Right kidney (tissue), 1 donor: ENCODE measurements at regions not wholly inside any gene's neighbourhood (a gene's known extent, or its start where the extent isn't known, plus 50 kb on each side); places are given as distances from the start of the nearest gene placed in this dataset.

Source experiments
- DNase-seq: peaks from one replicate; pipeline ENCODE4 v3.0.0-alpha.2; 2016

DNA sequence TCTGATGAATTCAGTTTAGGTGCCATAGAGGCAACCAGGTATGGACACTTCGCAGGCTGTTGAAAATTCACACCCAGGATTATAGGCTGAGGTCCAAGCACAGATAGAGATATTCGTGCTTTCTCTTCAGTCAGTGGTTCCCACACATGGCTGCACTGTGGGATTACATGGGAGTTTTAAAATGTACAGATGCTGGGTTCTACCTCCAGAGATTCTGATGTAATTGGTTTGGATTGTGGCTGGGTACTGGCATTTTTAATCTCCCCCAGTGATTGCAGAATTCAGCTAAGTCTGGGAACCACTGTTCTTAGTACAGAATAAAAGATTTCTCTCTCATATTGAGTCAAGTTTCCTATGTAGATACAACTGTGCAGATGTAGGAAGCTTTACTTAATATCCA is 91.6 kb downstream of the FOXB1 start:
- DNase-seq, result no peak

DNA sequence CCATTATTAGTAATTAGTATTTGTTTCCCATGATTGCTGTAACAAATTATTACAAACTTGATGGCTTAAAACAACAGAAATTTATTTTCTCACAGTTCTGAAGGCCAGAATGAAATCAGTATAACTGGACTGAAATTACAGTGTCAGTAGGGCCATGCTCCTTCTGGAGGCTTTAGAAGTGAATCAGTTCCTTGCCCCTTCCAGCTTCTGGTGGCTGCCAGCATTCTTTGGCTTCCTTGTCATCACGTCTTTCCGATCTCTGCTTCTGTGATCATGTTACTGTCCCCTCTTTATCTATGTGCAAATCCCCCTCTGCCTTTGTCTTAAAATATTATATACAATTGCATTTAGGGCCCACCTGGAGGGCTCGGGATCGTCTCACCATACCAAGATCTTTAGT is 92.0 kb downstream of the FOXB1 start:
- no peak for DNase-seq

DNA sequence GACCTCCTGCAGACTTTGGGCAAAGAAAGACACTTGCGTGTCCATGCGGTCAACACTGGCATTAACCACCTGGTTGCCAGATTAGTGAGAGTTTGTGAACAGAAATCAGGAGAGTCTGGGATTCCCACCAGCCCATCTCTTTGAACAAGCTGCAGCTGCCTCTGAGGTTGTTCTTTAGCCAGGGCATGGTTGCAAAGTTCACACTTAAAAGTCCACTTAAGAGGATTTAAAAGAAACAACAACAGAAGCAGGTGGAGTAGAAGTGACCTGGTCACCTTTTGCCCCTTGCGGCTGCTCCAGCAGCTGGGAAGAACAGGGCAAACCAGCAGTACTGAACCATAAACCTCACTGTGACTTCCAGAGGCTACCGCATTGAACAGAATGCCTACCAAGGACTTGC is 97.3 kb downstream of the FOXB1 start:
- DNase-seq, result no peak

DNA sequence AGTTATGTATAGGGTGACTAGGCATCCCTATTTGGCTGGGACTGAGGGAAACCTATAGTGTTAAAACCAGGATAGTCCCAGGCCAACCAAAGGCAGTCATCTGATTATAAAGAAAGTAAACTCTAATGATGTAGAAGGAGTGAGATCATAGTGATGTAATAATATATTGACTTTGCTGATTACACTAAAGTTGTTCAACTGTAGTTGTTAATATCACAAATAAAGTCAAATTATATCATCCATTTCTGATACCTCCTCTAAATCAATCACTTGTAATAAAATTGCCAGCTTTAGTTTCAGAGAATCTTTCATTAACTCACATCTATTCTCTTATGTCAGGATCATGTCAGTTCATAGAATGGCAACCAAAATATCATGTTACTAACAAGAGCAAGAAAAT is 98.6 kb downstream of the FOXB1 start:
- DNase-seq, result no peak

DNA sequence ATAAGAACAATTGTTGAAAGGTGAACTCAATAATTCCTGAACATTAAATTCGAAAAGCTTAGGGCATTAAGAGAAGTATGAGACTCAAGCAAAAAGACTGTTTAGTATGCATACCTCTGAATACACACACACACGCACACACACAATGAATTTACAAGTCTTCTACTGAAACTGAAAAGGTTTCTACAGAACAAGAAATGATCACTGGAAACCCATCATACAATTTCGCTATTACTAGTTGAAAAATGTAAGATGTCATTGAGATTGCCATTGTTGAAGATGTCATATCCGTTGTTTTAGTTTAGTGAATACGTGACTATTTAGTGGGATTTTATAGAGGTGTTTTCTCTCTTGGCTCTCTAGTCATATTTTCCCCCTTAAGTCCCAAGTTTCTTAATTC is 106.8 kb downstream of the FOXB1 start:
- DNase-seq, result no peak

DNA sequence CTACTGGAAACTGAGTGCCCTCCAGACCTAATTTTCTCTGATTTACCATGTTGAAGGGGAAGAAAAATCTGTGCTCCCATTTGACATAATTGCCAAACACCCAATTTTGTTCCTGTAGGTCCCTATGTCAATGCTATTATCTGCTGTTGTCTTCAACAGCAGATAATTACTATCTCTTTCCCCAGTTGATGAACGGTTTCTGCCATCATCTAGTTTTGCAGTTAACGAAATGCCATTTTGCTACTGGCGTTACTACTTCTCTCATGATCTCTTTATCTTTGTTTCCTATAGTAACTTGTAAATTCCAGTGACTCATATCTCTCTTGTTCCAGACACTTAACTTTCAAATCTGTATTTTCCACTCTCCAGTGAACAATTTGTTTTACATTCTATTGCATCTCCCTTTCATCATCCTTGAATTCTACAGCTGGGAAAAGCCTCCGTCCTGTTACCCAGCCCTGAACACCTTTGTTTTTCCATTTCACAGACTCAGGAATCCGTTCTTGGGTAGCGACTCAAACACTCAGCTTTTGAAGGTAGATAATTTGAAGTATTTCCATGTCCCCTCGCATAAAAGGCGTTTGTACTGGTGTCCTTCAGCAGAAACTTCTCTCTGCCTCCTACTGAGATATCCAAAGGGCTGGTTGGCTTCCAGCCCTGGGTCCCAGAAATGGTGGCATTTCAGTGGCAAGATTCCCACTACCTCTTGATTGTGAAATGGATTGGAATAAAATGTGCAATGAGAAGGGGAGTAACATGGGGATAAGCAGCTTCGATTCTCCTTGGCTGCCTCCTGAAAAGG is 111.7 kb downstream of the FOXB1 start:
- DNase-seq, result no peak

DNA sequence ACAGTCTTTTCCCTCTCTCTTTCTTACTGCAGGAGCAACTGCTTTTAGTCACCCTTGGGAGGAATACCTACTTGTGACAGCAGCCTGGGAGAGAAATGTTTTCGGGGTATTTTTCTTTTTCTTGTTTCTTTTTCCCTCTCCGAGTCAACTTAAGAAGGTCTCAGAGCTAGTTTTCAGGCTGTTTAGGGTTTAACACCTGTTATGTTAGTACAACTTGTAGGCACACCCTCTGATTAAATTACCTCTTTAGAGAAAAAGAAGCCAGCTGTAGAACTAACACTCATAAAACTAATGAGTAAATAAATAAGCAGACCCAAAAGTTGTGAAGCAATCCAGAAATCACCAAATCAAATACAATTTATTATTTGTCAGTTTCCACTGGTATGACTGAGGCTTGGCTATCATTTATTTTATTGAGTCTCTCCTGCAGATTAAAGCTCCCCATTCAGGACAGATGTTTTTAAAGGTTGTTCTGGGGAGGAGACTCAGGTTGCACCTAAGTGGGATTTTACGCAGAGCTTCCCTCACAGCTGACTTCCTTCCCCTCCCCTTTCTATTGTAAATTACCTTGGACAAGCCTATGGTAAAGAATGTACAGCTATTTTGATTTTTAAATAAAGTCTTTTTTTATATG is 112.5 kb downstream of the FOXB1 start:
- DNase-seq, result no peak

DNA sequence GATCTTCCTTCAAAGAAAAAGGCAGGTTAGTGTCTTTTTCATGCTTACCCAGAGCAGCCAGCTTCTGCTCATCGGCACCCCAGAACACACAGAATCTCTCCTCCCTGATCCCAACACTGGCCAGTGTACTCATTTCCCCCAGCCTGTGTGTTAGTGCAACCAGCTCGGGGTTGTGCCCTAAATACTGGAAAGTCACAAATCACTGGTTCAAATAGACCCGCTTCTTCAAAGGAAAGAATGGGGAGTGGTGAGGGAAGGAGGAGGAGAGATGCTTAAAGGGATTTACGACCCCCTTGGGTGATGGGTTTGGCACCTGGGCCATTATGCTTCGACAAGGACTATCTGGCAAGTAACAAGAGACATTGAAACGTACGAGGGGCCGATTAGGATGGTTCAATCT is 114.0 kb downstream of the FOXB1 start:
- no peak for DNase-seq

DNA sequence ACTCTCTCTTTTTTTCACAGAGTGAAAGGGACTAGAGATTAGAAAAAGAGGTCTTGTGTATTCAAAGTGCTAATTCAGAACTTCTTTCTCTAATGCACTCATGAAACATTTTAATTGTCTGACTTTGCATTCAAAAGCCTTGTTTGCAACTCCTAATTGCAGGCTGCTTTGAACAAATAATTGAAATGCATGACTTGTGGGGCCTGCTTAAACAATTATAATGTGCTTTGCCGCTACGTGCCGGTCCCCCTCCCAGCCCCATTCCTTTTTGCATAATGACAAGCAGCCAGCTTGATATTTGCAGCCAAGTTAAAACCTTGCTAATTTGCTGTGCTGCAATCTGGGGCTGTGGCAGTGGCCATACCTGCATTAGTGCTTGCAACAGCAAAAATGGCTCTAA is 114.5 kb downstream of the FOXB1 start:
- DNase-seq, result no peak

DNA sequence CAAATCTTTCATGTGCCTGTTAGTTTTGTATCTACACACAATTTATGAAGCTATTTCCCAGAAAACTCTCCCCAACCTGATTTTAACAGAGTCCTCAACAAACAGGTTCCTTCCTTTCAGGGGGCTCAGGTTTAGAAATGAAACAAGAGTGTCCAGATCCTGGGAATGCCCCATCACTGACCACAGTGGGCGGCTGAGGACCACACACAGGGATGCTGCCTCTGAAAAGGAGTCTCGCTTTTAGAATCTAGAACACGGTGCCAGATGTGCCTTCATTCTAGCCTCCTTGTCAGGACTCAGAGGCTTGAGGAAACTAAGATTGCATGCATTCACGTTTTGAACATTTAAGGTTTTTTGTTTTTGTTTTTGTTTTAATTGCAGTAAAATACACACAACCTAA is 115.0 kb downstream of the FOXB1 start:
- DNase-seq, result no peak

DNA sequence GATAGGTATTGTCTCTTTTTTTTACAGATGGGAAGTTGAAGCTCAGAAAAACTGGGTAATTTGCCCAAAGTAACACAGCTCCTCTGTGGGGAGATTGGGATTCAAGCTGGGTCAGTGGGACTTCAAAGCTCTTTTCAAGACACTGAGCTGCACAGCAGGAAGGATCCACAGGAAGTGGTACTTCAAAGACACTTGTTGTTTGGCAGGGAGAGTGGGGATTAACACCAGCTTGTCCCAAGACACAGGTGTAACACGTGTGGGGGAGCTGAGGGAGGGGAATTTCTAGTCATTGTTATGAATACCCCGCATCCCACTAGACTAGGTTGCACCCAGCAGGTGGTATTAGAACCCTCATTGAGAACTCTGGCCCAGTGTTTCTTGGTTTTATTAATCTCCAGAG is 116.0 kb downstream of the FOXB1 start:
- DNase-seq, result no peak

DNA sequence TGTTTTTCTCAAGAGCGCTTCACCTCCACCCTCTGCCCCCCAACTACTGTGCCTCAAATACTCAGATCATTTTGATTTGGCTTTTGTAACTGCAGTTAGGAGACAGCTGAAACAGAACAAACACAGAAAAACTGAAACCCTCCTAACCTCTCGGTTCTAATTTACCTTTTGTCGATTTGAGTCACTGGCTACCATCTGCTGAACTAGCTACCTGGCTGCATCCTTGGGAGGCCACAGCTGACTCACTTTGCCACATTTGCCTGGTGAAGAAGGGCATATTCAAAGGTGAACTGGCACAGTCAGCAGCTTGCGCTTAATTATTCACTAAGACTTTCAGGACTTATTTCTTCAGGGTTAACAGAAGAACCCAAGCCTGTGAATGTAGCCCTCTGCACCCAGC is 117.7 kb downstream of the FOXB1 start:
- DNase-seq, result no peak

DNA sequence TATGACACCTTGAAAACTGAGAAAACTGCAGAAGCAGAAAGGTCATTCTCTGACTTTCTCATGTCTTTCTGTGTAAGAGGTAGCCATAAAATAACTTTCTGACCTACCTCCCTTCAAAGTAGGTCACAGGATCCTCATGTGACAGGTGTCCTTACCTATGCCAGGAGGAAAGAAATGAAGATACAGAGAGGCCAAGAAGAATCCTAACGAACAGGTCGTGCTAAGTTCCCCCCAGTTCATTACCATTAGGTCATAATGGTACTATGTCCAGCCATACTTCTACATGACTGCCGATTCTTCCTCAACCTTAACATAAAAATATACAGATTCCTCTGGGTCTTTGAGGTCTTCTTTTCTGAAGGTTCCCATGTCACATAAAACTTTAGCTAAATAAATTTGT is 118.6 kb downstream of the FOXB1 start:
- DNase-seq, result no peak

DNA sequence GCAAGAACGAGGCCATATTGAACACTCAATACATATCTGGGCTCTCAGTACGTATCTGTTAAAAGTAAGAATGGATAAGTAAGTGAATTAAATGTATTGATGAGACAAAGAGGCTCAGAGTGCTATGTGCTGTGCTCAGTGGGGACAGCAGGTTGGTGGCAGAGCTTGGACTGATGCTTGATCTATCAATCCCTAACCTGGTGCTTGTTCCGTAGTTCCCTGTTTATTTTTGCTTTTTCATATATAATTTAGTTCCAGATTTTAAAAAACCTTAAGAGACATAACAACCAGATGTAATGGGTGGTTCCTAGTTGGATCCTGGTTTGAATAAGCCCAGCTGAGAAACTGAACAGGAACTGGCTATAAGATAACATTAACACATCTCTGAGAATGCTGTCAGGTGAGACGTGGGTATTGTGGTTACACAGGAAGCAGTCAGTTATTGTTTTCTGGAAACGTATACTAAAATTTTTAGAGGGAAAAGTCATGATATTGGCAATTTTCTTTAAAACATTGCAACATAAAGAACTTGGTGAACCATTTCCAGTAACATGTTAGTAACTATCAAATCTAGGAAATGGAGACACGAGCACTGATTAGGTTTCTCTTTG is 120.5 kb downstream of the FOXB1 start:
- DNase-seq, result no peak

DNA sequence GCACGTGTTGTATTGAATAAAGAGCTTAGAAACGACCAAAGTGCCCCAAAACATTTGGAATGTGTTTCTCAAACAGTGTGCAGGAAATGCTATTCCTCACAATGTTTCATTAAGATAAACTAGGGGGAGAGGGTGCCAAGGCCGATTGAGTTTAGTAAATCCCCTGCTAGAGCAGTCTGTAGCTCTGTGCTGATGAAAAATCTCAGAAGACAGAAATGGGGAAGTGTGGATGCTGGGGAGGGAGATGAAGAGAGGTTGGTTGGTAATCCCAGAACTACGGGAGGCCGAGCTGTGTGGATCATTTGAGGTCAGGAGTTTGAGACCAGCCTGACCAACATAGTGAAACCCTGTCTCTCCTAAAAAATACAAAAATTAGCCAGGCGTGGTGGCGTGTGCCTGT is 121.2 kb downstream of the FOXB1 start:
- no peak for DNase-seq

DNA sequence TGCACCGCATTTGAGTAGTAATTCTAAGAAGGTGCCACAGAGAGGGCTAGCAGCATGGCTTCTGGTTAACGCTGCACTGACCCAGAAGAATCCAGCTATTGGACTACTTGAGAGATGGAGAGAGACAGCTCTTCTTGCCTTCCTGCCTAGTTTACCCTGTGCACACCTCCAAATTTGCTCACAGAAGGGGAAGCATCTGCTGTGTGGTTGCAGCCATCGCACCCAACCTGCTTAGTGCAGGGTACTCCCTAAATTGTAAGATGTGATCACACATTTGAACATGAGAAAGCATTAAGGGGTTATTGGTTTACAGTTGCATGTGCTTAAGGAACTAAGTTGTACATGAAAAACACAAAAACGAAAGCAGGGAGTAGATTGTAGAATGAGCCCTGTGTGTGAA is 122.1 kb downstream of the FOXB1 start:
- no peak for DNase-seq

DNA sequence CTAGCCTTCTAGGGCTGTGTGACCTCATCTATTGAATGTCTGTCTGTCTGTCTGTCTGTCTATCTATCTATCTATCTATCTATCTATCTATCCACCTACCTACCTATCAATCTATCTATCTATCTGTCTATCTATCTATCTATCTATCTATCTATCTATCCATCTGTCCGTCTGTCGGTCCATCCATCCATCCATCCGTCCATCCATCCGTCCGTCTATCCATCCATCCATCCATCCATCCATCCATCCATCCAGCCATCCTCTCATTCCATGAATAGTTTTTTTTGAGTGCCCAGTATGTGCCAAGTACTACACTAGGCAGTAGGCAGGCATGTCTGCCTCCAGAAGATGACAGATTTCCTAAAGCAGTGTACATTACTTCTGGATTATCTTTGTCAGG is 122.5 kb downstream of the FOXB1 start:
- DNase-seq, result no peak

DNA sequence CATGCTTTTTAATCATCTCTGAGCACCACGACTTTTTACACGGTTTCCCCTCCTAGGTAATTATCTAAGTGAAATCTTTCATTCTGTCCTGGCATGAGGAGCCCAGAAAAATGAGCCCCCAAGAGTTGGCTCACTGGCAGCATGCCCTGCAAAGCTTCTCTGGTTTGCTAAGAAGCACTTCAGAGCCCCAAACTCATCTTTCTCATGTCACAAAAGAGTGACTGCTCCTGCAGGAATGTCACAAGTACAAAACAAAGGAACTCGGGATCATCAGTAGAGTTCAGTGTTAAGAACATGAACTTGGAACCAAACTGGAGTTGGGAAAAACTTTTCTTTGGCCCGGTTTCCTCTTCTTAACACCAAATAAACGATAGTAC is 123.9 kb downstream of the FOXB1 start:
- DNase-seq, result no peak

DNA sequence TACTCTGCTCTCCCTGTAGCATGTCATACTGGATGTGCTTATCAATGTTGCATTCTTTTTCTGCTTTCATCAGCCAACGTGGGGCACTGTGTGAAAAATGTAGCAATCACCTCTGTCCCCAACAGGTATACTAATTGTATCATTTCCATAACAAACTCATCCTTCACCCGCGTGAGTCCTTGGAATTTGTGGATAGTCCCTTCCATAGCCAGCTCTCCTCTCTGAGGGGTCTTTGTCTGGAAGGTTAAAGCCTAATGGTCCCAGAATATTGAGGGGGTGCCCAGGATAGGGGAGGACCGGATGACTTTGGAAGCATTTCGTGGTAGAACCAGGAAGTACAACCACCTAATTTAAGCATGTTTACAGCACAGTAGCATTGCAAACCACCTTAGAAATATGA is 124.6 kb downstream of the FOXB1 start:
- DNase-seq, result no peak

DNA sequence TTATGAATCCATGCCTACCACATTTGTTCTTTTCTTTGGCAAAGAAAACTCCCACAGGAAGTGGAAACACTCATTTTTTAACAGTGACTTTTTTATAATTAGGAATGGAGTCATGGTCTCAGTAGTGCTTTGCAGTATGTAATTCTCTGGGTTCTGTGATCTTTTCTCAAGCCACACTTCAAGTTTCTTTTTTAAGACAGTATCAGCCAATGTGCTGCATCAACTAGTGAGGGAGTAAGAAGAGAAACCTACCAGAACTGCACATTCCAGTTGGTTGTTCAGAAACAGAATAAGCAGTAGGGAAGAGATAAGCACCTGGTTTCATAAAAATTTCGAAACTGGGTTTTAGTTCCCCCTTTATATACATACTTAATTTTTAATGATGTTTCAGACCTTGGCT is 126.3 kb downstream of the FOXB1 start:
- no peak for DNase-seq

DNA sequence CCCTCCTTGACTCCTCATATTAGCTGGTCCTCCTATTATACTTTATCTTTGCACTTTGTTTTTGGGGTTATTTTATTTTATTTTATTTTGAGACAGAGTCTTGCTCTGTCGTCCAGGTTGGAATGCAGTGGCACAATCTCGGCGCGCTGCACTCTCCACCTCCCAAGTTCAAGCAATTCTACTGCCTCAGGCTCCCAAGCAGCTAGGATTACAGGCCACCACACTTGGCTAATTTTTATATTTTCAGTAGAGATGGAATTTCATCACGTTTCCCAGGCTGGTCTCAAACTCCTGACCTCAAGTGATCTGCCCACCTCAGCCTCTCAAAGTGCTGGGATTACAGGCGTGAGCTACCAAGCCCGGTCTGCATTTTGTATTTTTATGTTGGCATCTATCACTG is 126.7 kb downstream of the FOXB1 start:
- DNase-seq, result no peak

DNA sequence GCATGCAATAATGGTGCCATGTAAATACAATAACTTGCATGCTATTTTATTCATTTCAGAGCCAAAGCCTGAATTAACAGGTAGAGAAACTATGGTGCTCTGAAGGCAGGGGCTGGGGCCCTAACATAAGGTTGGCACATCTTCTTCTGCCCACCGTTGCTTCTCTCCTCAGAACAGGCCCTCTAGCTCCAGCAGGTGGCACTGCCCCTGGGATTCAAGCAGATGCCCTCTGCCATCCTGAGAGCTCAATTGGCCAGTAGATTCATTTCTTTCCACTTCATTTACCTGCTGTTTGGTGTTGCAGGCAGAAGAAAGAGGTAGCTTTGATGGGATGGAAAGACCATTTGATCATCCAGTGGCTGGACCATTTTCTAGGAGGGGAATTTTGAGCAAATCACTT is 130.5 kb downstream of the FOXB1 start:
- no peak for DNase-seq

DNA sequence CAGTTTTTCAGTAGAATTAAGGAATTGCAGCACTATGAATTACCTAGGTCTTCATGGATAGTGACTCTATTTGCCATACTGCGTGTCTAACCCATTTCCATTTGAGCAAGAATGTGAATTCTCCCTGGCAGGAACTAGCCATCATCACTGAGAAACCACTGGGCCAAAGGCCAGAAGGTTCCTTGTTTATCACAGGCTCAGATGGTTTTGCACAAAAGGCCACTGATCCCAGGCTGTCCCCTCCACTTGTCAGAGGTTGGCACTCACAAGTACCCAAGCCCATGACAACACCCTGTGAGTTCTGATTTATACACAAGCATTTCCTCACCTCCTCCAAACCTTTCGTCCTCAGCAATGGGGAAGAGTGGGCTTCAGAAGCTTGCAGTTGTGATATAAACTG is 131.8 kb downstream of the FOXB1 start:
- no peak for DNase-seq

DNA sequence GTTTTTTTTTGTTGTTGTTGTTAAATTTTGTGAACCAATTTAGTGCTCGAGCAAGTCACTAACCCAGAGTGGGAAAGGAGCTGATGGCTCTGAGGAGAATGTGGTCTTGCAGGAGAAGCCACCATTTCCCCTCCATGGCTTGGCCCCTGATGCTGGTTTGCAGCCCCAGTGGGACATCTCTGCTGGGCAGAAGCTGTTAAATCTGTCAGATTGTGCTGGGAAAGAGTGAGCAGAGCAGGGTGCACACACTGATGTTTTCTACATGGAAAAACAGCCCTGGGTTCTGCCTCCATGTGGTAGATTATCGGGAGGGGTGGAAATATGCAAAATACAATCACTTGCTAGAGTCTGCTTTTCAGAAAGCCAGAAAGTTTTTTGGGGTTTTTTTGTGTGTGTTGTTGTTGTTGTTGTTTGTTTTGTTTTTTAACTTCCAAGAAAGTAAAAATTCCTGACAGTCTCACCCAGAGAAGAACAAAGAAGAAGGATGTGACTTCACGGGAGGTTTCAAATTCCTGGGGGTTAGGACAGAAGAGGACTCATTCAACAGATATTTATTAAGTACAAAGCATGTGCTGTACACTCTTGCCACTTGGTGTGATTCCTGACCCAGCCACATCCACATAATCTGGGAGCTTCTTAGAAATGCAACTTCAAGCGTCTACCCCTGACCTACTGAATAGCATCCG is 133.7 kb downstream of the FOXB1 start:
- no peak for DNase-seq
